ENCODE measurements at regions not wholly inside any gene's neighbourhood (a gene's known extent, or its start where the extent isn't known, plus 50 kb on each side); places are given as distances from the start of the nearest gene placed in this dataset.

DNA sequence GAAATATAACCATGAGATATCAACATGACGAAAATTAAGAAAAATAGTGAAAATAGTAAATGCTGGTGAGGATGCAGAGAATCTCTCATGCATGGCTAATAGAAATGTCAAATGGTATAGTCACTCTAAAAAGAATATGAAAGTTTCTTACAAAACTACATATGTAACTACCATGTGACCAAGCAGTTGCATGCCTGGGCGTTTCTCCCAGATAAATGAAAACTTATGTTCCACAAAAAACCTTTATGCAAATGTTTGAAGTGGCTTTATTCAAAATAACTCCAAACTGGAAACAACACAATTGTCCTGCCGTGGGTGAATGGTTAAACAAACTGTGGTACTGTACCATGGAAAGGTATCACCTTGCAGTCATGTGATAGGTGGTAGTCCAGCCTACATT lies 112.4 kb downstream of the HDGFL1 start:
- in situ Hi-C loops (cut with MboI; ENCODE audit: low pct_unique_long_range_greater_than_20kb in 2 of 9, low sequenced_read_pairs in 9 of 9, unreplicated experiment in 9 of 9): no loop called here
- 0 to 100% (median 90%) methylated on average over 1 to 3 of the region's 3 CpGs for WGBS, 10 experiments
- no peak overlapping the region for H3K27ac ChIP-seq
- no peak overlapping the region for H3K4me3 ChIP-seq
- H3K4me1 ChIP-seq (replicated peaks in 1 of 2): no peaks in the 10 kb centered on the region
- peak in 2 of 8 experiments; percentile 21 to 77 for ATAC-seq (replicated peaks in 6 of 8)

GRCh38 chr6:22682979-22683378 lies 113.6 kb downstream of the HDGFL1 start:
- in situ Hi-C loops (cut with MboI; ENCODE audit: low pct_unique_long_range_greater_than_20kb in 2 of 9, low sequenced_read_pairs in 9 of 9, unreplicated experiment in 9 of 9): no loop called here
- WGBS, 10 experiments: 0 to 100% (median 91%) methylated on average over 1 to 5 of the region's 6 CpGs; no CpG with 5 or more reads in 2 of the 10 experiments
- no peak for ATAC-seq (replicated peaks in 6 of 8)
- peaks cover 0 to 3% of the 10 kb centered on the region in 2 donors for H3K4me1 ChIP-seq (replicated peaks in 1 of 2)
- no peak overlapping the region for H3K27ac ChIP-seq
- H3K4me3 ChIP-seq: no peak overlapping the region

- H3K27ac ChIP-seq: no peak overlapping the region
- ATAC-seq (replicated peaks in 6 of 8): no peak
- H3K4me1 ChIP-seq (replicated peaks in 1 of 2): peaks cover 0 to 11% of the 10 kb centered on the region in 2 donors
- 25 to 100% (median 89%) methylated on average over 1 to 2 of the region's 2 CpGs; no CpG with 5 or more reads in 1 of the 10 experiments for WGBS, 10 experiments
- H3K4me3 ChIP-seq: no peak overlapping the region
- in situ Hi-C loops (cut with MboI; ENCODE audit: low pct_unique_long_range_greater_than_20kb in 2 of 9, low sequenced_read_pairs in 9 of 9, unreplicated experiment in 9 of 9): no loop called here
Observed at GRCh38 chr6:22690446-22690845, 121.1 kb downstream of the HDGFL1 start.

- in situ Hi-C loops (cut with MboI; ENCODE audit: low pct_unique_long_range_greater_than_20kb in 2 of 9, low sequenced_read_pairs in 9 of 9, unreplicated experiment in 9 of 9): no loop called here
- peak in 1 of 8 experiments; percentile 52 for ATAC-seq (replicated peaks in 6 of 8)
Observed at GRCh38 chr6:22694092-22694724, 124.8 kb downstream of the HDGFL1 start.

DNA sequence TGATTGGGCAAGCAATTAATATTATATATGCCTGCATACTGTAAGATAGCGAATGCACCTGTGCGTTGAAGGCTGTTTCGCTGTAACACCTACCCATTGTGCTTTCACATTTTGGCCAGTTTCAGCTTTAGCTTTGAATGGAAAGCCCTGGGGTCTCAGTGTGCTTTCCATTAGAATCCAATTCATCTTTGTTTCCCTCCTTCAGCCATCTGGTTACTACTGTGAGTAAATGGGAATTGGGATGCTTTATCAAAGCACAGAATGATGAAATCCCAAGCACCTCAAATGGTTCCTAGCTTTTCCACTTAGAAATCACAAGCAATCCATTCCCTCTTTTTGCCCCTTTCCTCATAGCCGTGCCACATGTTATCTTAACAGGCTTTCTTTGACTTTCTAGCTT lies 127.1 kb downstream of the HDGFL1 start:
- H3K4me1 ChIP-seq (replicated peaks in 1 of 2): peaks cover 28 to 43% of the 10 kb centered on the region in 2 donors
- in situ Hi-C loops (cut with MboI; ENCODE audit: low pct_unique_long_range_greater_than_20kb in 2 of 9, low sequenced_read_pairs in 9 of 9, unreplicated experiment in 9 of 9): no loop called here
- ATAC-seq (replicated peaks in 6 of 8): peak in 3 of 8 experiments; percentile 22 to 41 (median 29)
- H3K4me3 ChIP-seq: no peak overlapping the region
- peak overlapping the region; percentile 4 to 28 for H3K27ac ChIP-seq
- WGBS, 10 experiments: 14 to 88% (median 62%) methylated on average over 1 to 4 of the region's 4 CpGs; no CpG with 5 or more reads in 2 of the 10 experiments

More at GRCh38 chr6:22694092-22694724, 124.8 kb downstream of the HDGFL1 start:
- peaks cover 28 to 36% of the 10 kb centered on the region in 2 donors for H3K4me1 ChIP-seq (replicated peaks in 1 of 2)
- 0 to 100% (median 100%) methylated on average over 1 of the region's 1 CpG; no CpG with 5 or more reads in 1 of the 10 experiments for WGBS, 10 experiments
- H3K27ac ChIP-seq: no peak overlapping the region
- no peak overlapping the region for H3K4me3 ChIP-seq

DNA sequence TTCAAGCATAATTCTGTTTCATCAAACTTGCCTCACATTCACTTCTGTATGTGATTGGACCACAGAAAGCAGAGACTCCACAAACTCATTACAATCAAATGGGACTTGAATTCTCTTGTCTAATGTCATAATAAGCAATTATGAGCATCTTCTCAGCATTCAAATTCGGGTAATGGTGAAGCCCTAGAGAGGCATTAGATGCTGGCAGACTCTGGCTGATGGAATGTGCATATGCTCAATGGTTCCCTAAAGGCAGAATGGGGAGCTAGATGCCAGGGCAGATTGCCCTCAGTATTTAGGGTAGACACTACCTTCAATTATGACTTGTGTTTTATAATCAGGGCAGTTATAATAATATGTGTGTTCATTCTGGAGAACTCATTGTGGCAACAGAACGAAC lies 127.9 kb downstream of the HDGFL1 start:
- no peak for ATAC-seq (replicated peaks in 6 of 8)
- no peak overlapping the region for H3K27ac ChIP-seq
- H3K4me1 ChIP-seq (replicated peaks in 1 of 2): peaks cover 28 to 43% of the 10 kb centered on the region in 2 donors
- in situ Hi-C loops (cut with MboI; ENCODE audit: low pct_unique_long_range_greater_than_20kb in 2 of 9, low sequenced_read_pairs in 9 of 9, unreplicated experiment in 9 of 9): no loop called here
- H3K4me3 ChIP-seq: no peak overlapping the region
- WGBS, 10 experiments: 40 to 100% (median 79%) methylated on average over 1 to 2 of the region's 2 CpGs; no CpG with 5 or more reads in 3 of the 10 experiments

GRCh38 chr6:22699151-22699550 lies 129.8 kb downstream of the HDGFL1 start:
- peaks cover 28 to 43% of the 10 kb centered on the region in 2 donors for H3K4me1 ChIP-seq (replicated peaks in 1 of 2)
- ATAC-seq (replicated peaks in 6 of 8): peak in 4 of 8 experiments; percentile 57 to 85 (median 72)
- 0 to 88% (median 14%) methylated on average over 2 to 6 of the region's 6 CpGs for WGBS, 10 experiments
- H3K4me3 ChIP-seq: no peak overlapping the region
- in situ Hi-C loops (cut with MboI; ENCODE audit: low pct_unique_long_range_greater_than_20kb in 2 of 9, low sequenced_read_pairs in 9 of 9, unreplicated experiment in 9 of 9): no loop called here
- H3K27ac ChIP-seq: no peak overlapping the region

DNA sequence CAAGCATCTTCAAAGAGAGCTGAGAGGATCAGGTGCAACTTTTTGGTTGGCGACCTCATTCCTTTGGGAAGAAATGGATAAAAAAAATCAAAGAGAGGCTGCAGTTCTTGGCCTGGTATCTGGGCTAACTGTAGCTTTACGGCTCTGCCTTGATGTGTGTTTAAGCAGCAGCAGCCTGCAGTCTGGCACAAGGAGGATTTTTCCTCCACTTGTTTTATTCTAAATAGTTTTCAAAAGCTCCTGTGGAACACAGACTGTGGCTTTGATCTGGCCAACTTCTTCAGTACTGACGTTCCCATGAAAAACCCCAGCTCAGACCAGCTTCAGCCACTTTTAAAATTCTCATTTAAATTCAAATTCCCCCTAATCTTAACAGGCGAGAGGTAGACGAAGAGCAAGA lies 137.3 kb downstream of the HDGFL1 start:
- in situ Hi-C loops (cut with MboI; ENCODE audit: low pct_unique_long_range_greater_than_20kb in 2 of 9, low sequenced_read_pairs in 9 of 9, unreplicated experiment in 9 of 9): no loop called here
- no peak overlapping the region for H3K4me3 ChIP-seq
- H3K4me1 ChIP-seq (replicated peaks in 1 of 2): peaks cover 7 to 15% of the 10 kb centered on the region in 2 donors
- ATAC-seq (replicated peaks in 6 of 8): no peak
- WGBS, 10 experiments: 17 to 100% (median 80%) methylated on average over 1 to 5 of the region's 5 CpGs; no CpG with 5 or more reads in 1 of the 10 experiments
- no peak overlapping the region for H3K27ac ChIP-seq

DNA sequence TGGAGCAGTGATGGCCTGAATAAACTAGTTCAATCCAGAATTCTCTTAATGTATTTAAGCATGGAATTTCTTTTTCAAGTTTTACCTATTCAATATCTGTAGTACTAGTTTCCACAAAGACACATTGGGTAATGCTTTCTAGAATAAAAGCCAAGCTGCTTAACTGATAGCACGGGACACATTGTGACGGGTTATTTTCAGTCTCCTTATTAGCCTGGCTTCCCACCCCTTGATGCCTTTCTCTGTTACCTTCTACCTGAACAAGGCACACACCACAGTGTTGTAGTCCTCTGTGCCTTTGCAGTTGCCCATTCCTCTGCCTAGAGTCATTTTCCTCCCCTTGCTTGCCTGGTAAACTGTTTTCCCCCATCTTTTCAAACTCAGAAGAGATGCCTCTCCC lies 139.1 kb downstream of the HDGFL1 start:
- in situ Hi-C loops (cut with MboI; ENCODE audit: low pct_unique_long_range_greater_than_20kb in 2 of 9, low sequenced_read_pairs in 9 of 9, unreplicated experiment in 9 of 9): no loop called here
- Histone ChIP-seq H3K27ac (no peak overlapping the region), H3K4me1 (replicated peaks in 1 of 2) (peaks cover 7 to 15% of the 10 kb centered on the region in 2 donors), H3K4me3 (no peak overlapping the region)
- no peak for ATAC-seq (replicated peaks in 6 of 8)
- WGBS, 10 experiments: 20 to 100% (median 100%) methylated on average over 1 to 2 of the region's 2 CpGs; no CpG with 5 or more reads in 3 of the 10 experiments

GRCh38 chr6:22709803-22710202 lies 140.4 kb downstream of the HDGFL1 start:
- in situ Hi-C loops (cut with MboI; ENCODE audit: low pct_unique_long_range_greater_than_20kb in 2 of 9, low sequenced_read_pairs in 9 of 9, unreplicated experiment in 9 of 9): no loop called here
- Histone ChIP-seq H3K4me3 (no peak overlapping the region), H3K4me1 (replicated peaks in 1 of 2) (peaks cover 7 to 15% of the 10 kb centered on the region in 2 donors), H3K27ac (peak overlapping the region; percentile 40 to 56)
- WGBS, 10 experiments: 22 to 100% (median 80%) methylated on average over 1 to 3 of the region's 3 CpGs; no CpG with 5 or more reads in 3 of the 10 experiments
- ATAC-seq (replicated peaks in 6 of 8): peak in 5 of 8 experiments; percentile 64 to 91 (median 73)

- Histone ChIP-seq H3K4me1 (replicated peaks in 1 of 2) (peaks cover 2 to 10% of the 10 kb centered on the region in 2 donors), H3K27ac (no peak overlapping the region), H3K4me3 (no peak overlapping the region)
- 0 to 75% (median 50%) methylated on average over 1 of the region's 1 CpG; no CpG with 5 or more reads in 3 of the 10 experiments for WGBS, 10 experiments
- in situ Hi-C loops (cut with MboI; ENCODE audit: low pct_unique_long_range_greater_than_20kb in 2 of 9, low sequenced_read_pairs in 9 of 9, unreplicated experiment in 9 of 9): no loop called here
- ATAC-seq (replicated peaks in 6 of 8): no peak
Observed at GRCh38 chr6:22716721-22717120, 147.4 kb downstream of the HDGFL1 start.

DNA sequence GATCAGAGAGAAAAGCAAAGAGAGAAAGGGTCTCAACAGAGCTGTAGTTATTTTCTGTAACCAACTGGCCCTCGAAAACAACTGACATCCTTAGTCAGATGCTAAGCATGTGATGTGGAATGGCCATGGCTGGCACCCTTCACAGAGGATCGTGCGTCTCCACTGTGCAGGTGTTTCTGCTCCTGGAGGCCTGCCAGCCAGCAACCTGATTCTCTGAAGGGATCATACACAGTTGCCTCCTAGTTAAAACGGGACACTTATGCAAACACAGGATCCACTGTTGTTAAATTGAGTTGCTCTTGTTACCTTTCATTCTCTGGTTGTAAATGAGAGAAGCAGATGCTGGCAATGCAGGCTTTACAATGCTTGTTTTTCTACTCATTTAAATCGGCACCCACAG lies 148.5 kb downstream of the HDGFL1 start:
- H3K4me3 ChIP-seq: no peak overlapping the region
- H3K4me1 ChIP-seq (replicated peaks in 1 of 2): peaks cover 2 to 10% of the 10 kb centered on the region in 2 donors
- in situ Hi-C loops (cut with MboI; ENCODE audit: low pct_unique_long_range_greater_than_20kb in 2 of 9, low sequenced_read_pairs in 9 of 9, unreplicated experiment in 9 of 9): no loop called here
- WGBS, 10 experiments: 11 to 76% (median 57%) methylated on average over 1 to 5 of the region's 5 CpGs; no CpG with 5 or more reads in 4 of the 10 experiments
- no peak overlapping the region for H3K27ac ChIP-seq
- no peak for ATAC-seq (replicated peaks in 6 of 8)

- H3K27ac ChIP-seq: no peak overlapping the region
- ATAC-seq (replicated peaks in 6 of 8): no peak
- in situ Hi-C loops (cut with MboI; ENCODE audit: low pct_unique_long_range_greater_than_20kb in 2 of 9, low sequenced_read_pairs in 9 of 9, unreplicated experiment in 9 of 9): no loop called here
- H3K4me1 ChIP-seq (replicated peaks in 1 of 2): peaks cover 6 to 16% of the 10 kb centered on the region in 2 donors
- no peak overlapping the region for H3K4me3 ChIP-seq
- WGBS, 10 experiments: 0 to 100% (median 93%) methylated on average over 1 of the region's 1 CpG; no CpG with 5 or more reads in 3 of the 10 experiments
Observed at GRCh38 chr6:22722913-22723312, 153.5 kb downstream of the HDGFL1 start.

DNA sequence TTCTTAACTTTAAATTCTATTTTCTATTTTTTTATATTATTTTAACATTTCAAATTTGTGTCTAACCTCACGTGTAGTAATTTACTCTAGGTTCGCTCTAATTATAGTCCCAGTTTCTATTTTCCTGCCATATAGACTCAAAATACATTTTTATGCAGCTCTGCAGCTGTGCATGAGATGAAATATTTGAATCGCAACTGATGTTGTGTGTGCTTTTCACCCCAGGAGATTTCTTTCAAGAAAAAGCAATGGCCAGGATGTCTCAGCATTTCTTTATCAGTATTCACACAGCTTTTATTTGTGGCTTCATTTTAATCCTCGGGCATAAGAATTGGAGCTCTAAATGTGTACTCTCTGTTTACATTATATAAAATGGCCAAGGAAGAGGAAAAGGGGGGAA lies 157.6 kb downstream of the HDGFL1 start:
- no peak overlapping the region for H3K4me3 ChIP-seq
- no peak for ATAC-seq (replicated peaks in 6 of 8)
- in situ Hi-C loops (cut with MboI; ENCODE audit: low pct_unique_long_range_greater_than_20kb in 2 of 9, low sequenced_read_pairs in 9 of 9, unreplicated experiment in 9 of 9): no loop called here
- H3K4me1 ChIP-seq (replicated peaks in 1 of 2): peaks cover 5 to 6% of the 10 kb centered on the region in 2 donors
- WGBS, 10 experiments: 30 to 100% (median 81%) methylated on average over 3 to 4 of the region's 4 CpGs
- H3K27ac ChIP-seq: no peak overlapping the region

All from motor neuron (in vitro differentiated cells).